ENCODE measurements at regions not wholly inside any gene's neighbourhood (a gene's known extent, or its start where the extent isn't known, plus 50 kb on each side); places are given as distances from the start of the nearest gene placed in this dataset.

DNA sequence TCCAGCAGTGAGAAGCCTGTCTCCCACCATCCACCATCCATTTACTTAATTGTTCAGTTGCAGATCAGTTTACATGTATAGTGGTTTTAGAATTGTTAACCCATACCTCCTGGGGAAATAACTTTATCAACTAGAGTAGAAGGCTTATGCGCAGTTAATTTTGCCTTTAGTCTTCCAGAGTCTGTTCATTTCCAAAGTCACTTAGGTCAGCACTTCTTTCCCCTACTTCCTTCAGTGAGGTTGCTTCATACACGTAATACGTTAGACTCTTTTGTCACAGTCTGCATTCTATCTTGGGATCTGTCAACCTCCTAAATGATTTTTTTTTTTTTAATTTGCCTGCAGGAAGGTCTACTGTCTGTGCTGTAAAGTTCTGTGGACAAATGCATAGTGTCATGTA lies 495.6 kb upstream of the ISX start:
- H3K4me3 ChIP-seq (ENCODE audit: low read length in 3 of 3) = no peak overlapping the region
- peaks cover 0 to 3% (median 2%) of the 10 kb centered on the region in 3 donors for H3K9me3 ChIP-seq (ENCODE audit: control insufficient read depth in 2 of 3, insufficient read depth in 1 of 3, low read length in 3 of 3)
- no peaks in the 10 kb centered on the region for H3K36me3 ChIP-seq (ENCODE audit: control insufficient read depth in 2 of 3, insufficient read depth in 3 of 3, low read length in 3 of 3)
- intact Hi-C loops (cut with DNase I) = no loop called here
- H3K9ac ChIP-seq (ENCODE audit: low read length in 3 of 3) = no peak overlapping the region
- DNase-seq (no peak), FAIRE-seq (no peak)
- H3K27me3 ChIP-seq (ENCODE audit: control insufficient read depth, insufficient read depth, low read length) = no peaks in the 10 kb centered on the region
- H3K4me1 ChIP-seq (ENCODE audit: control insufficient read depth in 2 of 3, insufficient read depth in 2 of 3, low read depth in 1 of 3, low read length in 3 of 3) = no peaks in the 10 kb centered on the region
- H3K27ac ChIP-seq (ENCODE audit: low read depth in 2 of 2, low read length in 2 of 2) = no peak overlapping the region
- TF ChIP-seq, protein P1, sequence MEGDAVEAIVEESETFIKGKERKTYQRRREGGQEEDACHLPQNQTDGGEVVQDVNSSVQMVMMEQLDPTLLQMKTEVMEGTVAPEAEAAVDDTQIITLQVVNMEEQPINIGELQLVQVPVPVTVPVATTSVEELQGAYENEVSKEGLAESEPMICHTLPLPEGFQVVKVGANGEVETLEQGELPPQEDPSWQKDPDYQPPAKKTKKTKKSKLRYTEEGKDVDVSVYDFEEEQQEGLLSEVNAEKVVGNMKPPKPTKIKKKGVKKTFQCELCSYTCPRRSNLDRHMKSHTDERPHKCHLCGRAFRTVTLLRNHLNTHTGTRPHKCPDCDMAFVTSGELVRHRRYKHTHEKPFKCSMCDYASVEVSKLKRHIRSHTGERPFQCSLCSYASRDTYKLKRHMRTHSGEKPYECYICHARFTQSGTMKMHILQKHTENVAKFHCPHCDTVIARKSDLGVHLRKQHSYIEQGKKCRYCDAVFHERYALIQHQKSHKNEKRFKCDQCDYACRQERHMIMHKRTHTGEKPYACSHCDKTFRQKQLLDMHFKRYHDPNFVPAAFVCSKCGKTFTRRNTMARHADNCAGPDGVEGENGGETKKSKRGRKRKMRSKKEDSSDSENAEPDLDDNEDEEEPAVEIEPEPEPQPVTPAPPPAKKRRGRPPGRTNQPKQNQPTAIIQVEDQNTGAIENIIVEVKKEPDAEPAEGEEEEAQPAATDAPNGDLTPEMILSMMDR (IDR thresholded peaks at IDR 0.05; ENCODE audit: borderline replicate concordance, extremely low read depth, insufficient read depth) = no peak

DNA sequence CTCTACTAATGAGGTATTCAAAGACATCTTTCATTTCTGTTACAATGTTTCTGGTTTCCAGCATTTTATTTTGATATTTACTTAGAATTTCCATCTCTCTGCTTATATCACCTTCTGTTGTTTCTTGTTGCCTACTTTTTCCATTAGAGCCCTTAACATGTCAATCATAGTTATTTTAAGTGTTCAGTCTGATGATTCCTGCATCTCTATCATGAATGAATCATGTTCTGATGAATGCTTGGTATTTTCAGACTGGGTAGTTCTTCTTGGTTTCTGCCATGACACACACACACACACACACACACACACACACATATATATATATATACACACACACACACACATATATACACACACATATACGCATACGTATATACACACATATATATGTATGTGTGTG lies 486.4 kb upstream of the ISX start:
- no peak for FAIRE-seq
- no peaks in the 10 kb centered on the region for H3K36me3 ChIP-seq (ENCODE audit: control insufficient read depth in 2 of 3, insufficient read depth in 3 of 3, low read length in 3 of 3)
- H3K4me1 ChIP-seq (ENCODE audit: control insufficient read depth in 2 of 3, insufficient read depth in 2 of 3, low read depth in 1 of 3, low read length in 3 of 3) = no peaks in the 10 kb centered on the region
- TF ChIP-seq, protein P1 (IDR thresholded peaks at IDR 0.05; ENCODE audit: borderline replicate concordance, extremely low read depth, insufficient read depth) = no peak
- H3K9me3 ChIP-seq (ENCODE audit: control insufficient read depth in 2 of 3, insufficient read depth in 1 of 3, low read length in 3 of 3) = no peaks in the 10 kb centered on the region
- H3K27me3 ChIP-seq (ENCODE audit: control insufficient read depth, insufficient read depth, low read length) = no peaks in the 10 kb centered on the region
- no peak for DNase-seq
- H3K27ac ChIP-seq (ENCODE audit: low read depth in 2 of 2, low read length in 2 of 2) = no peak overlapping the region
- no peak overlapping the region for H3K9ac ChIP-seq (ENCODE audit: low read length in 3 of 3)
- intact Hi-C loops (cut with DNase I) = no loop called here
- no peak overlapping the region for H3K4me3 ChIP-seq (ENCODE audit: low read length in 3 of 3)

DNA sequence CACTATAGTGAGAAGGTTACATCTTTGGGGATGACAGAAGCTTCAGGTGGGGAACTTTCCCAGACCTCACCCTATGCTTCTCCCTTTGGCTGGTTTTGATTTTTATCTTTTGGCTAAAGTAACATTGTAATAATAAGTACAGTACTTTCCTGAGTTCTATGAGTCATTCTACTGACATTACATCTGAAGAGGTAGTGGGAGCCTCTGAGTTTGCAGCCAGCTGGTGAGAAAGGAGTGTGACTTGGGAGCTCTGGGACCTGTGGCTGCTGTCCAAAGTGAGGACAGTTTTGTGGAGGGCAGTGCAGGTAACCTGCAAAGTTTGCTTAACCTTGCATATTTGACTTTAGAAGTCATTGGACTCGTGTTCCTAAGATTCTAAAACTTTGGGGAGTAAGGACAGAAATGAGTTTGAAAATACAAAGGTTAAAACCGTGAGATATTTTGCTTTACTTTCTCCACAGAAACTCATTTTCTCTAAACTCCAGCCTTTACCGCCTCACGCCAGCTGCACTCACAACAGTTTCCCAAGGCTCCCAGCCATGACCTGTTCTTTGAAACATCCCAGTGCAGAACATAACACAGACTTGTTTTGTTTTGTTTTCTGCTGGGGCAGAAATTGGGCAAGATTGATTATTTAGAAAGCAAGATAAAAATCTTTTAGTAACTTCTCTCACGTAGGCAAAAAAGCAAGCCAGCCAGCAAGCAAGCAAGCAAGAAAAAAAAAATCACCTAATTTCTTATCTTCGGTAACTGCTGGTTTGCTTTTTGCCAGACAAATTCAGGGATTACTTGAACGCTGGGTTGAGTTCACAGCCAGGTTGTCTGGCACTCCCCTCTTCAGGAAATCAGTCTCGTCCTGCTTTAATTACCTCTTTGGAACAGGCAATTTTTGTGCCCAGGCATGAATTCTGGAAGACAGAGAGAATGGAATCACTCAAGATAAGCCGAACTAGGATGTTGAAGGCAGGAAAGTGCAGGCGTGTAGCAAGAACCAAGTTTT lies 478.3 kb upstream of the ISX start:
- no peak for FAIRE-seq
- no peak overlapping the region for H3K27ac ChIP-seq (ENCODE audit: low read depth in 2 of 2, low read length in 2 of 2)
- H3K36me3 ChIP-seq (ENCODE audit: control insufficient read depth in 2 of 3, insufficient read depth in 3 of 3, low read length in 3 of 3) = no peaks in the 10 kb centered on the region

More for the DNA sequence above, 478.3 kb upstream of the ISX start:
- Histone ChIP-seq H3K4me1 (ENCODE audit: control insufficient read depth in 2 of 3, insufficient read depth in 2 of 3, low read depth in 1 of 3, low read length in 3 of 3) (no peaks in the 10 kb centered on the region), H3K27me3 (ENCODE audit: control insufficient read depth, insufficient read depth, low read length) (no peaks in the 10 kb centered on the region), H3K9me3 (ENCODE audit: control insufficient read depth in 2 of 3, insufficient read depth in 1 of 3, low read length in 3 of 3) (no peaks in the 10 kb centered on the region), H3K9ac (ENCODE audit: low read length in 3 of 3) (no peak overlapping the region), H3K4me3 (ENCODE audit: low read length in 3 of 3) (no peak overlapping the region)
- peak in 3 of 5 donors; percentile 24 to 64 (median 62) for DNase-seq
- TF ChIP-seq, protein P1 (IDR thresholded peaks at IDR 0.05; ENCODE audit: borderline replicate concordance, extremely low read depth, insufficient read depth) = no peak
- intact Hi-C loops (cut with DNase I) = no loop called here
